Right lobe of liver (tissue), 4 donors: ENCODE measurements at regions not wholly inside any gene's neighbourhood (a gene's known extent, or its start where the extent isn't known, plus 50 kb on each side); places are given as distances from the start of the nearest gene placed in this dataset.

ENCODE experiments used
- CTCF ChIP-seq, 4 donors: fragments of 200-600 bp in 3 of 4; fragments of 450-650 bp in 1 of 4; IDR thresholded peaks; one replicate each; pipeline versions ENCODE4 v1.5.1 to v1.8.0; 2016 to 2022; ENCODE audit warnings: antibody characterized with exemption in 4 of 4, mild to moderate bottlenecking in 2 of 4
- POLR2A ChIP-seq: fragments of 450-650 bp; IDR thresholded peaks from one replicate; pipeline ENCODE4 v1.6.1; 2017; ENCODE audit warnings: antibody characterized with exemption, mild to moderate bottlenecking
- donor health status: DM: no; HTN: no; CAD: no.
- donor health status: DM: no; HTN: no; CAD: no.
- donor health status: DM: no; HTN: yes; CAD: no.

GRCh38 chr18:65429601-65430000 lies 321.2 kb upstream of the CDH7 start:
- no peak for TF ChIP-seq CTCF (IDR thresholded peaks at IDR 0.05)
- TF ChIP-seq POLR2A = no peak
